Endometrium (tissue), 2 donors: ENCODE measurements at regions not wholly inside any gene's neighbourhood (a gene's known extent, or its start where the extent isn't known, plus 50 kb on each side); places are given as distances from the start of the nearest gene placed in this dataset.
"Not testable (repeated sequence)": the region's sequence is repeated elsewhere in the genome, so short reads cannot be mapped to it uniquely, and the experiment has no call there.

Experiments used
- FAIRE-seq: peaks from 2 replicates; lab custom pipeline; 2012; peaks lifted over from hg19 to GRCh38; lab: Jason Lieb, UNC
- donor health status: control.
- donor health status: control.

DNA sequence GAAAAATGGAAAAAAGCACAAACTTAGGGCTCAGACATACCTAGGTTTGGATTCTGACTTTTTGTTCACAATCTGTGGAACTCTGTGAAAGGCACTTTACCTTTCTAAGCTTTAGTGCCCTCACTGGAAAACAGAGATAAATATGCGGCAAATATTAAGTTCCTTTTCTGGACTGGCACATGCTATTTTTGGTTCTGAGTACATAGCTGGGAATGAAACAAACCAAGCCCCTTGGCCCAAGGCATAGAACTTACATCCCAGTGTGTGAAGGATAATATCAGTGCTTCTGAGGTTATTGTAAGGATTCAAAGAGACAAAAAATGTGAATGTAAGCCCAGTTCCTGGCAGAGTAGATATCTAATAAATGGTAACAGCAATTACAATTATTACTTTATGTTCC, 227.5 kb downstream of the ADAMTS15 start:
- FAIRE-seq: no peak

DNA sequence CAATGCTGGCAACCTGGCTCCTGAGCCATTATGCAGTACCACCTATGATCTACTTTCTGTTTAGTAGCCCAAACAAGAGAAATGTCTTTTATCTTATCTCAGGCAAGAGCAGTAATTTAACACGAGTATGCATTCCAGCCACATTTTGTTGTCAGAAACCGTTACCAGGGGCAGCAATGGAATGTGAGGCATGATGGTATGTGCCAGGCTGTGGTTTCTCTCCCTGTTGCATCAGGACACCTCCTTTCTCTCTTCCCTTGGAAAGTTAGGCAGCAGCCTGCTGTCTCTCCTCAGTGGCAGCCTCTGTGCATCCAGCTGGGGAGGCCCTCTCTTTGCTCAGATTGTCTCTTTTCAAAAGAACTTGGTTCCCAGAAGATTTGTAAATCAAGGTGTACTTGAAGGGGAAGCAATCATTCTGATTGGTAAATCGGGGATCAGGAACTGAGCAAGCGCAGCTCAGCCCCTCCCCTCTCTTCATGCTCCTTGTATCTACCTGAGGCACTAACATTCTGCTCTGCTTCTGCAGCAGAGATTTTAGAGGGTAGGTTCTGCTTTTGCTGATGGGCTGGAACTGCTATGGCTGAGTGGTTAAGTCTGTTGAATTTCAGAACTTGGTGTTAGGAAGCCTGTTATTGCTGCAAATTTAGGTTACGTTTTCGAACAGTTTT, 229.2 kb downstream of the ADAMTS15 start:
- FAIRE-seq: no peak

DNA sequence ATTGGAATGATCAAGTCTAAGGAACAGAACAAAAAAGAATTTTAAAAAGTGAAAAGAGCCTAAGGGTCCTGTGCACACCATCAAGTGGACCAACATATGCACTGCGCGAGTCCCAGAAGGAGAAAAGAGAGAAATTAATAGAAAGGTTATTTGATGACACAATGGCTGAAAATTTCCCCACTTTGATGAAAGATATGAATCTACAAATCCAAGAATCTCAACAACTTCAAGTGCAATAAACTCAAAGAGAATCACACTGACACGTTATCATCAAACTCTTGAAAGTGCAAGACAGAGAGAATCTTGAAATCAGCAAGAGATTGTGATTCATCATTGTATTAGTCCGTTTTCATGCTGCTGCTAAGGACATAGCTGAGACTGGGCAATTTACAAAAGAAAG, 230.8 kb downstream of the ADAMTS15 start:
- no peak for FAIRE-seq

DNA sequence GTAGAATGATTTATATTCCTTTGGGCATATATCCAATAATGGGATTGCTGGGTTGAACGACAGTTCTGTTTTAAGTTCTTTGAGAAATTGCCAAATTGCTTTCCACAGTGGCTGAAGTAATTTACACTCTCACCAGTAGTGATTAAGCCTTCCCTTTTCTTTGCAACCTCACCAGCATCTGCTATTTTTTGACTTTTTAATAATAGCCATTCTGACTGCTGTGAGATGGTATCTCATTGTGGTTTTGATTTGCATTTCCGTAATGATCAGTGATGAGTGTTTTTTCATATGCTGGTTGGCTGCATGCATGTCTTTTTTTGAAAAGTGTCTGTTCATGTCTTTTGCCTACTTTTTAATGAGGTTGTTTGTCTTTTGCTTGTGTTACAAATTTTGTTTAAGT, 233.8 kb downstream of the SNX19 start:
- not testable (repeated sequence) for FAIRE-seq

DNA sequence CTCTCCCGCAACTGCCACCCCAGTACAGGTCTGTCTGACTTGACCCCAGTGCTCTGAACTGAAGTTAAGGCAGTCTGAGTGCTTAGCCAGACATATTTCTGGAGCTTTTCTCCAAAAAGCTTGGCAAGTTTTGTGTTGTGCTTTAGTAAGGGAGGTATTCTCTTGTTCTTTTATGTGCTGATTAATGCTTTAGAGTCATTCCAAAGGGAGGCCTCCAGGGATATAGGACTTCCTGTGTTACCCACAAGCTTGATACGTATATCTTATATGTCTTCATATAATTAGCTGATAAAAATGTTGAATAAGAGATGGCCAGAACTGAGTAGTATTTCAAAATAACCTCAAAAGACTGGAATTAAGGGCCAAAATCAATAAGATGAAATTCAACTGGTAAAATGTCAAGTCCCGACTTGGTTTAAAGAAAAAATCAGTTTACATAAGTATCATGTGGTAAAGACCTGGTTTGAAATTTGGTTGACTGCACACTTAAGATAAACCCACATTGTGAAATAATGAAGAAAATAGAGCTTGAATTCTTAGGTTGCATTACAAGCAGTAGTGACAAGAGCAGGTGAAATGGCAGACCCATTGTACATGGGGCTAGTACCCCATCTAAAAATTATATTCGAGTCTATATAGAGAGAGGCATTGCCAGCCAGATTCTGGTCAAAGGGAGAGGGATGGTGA, 226.9 kb downstream of the SNX19 start:
- FAIRE-seq: no peak

DNA sequence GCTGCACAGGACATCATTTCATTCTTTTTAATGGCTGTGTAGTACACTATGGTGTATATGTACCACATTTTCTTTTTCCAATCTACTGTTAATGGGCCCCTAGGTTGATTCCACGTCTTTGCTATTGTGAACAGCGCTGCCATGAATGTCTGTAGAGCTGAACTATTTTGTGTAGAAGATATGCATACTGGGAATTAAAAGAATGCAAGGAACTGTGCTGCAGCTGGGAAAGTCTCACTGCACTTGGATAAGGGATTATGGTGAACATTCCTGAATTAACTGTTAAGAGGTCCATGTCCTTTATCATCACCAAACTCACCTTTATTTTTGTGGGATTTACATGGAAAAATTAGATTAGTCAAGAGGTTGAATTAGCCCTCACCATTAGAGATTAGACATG, 224.7 kb downstream of the SNX19 start:
- no peak for FAIRE-seq

DNA sequence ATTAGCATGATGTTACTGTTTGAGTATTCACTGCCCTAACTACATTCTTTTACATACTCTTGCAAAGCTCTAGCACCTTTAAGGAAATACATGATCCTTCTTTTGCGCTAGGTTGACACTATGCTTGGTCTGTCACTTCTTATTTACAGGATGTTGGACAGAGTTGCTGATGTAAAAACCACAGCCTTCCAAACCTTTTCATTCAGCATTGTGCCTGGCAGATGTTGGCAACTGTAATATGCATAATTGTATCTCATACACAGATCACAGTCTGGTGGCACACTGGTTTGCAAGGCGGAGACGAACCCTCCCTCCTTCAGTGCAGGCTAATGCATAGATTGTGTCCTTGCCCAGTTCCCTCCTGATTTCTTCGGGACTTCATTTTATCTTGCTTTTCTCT, 224.1 kb downstream of the SNX19 start:
- no peak for FAIRE-seq

DNA sequence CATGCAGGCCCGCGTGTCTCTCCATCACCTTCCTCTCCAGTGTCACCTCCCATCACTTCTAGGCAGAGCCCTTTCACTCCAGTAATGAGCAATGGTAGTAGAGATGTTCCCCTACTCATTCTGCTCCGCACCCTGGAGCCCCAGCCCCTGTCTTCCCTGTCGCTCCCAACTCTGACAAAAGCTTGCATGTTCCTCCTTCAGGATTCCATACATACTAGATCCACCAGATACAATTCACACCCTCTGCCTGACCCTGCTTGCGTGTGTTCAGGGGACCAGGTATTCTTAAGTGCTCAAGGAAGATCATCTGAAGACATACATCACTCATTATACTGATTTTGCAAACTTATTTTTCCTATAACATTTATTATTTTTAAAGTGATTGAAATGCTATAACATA, 222.7 kb downstream of the SNX19 start:
- FAIRE-seq: no peak

DNA sequence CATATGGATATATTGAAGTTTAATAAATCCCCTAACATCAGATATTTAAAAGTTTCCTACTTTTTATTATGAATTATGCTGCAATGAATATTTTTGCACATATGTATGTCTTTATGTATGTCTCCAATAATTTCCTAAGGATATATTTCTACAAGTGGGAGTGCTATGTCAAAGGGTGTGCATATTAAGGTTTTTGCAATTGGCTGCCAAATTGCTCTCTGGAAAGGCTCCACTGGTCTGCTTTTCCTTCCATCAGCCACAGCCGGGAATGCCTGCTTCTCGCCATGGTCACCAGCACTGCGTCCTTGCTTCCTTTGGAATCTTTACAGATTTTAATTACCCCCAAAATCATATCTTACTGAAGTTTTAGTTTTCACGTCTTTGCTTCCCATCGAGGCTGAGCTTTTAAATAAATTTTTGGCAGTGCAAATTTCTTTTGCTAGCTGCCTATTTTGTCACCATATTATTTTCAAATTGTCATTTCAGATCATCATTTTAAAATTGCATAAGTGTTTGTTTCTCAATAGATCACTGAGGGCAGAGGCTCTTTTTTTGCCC, 221.7 kb downstream of the SNX19 start:
- no peak for FAIRE-seq

DNA sequence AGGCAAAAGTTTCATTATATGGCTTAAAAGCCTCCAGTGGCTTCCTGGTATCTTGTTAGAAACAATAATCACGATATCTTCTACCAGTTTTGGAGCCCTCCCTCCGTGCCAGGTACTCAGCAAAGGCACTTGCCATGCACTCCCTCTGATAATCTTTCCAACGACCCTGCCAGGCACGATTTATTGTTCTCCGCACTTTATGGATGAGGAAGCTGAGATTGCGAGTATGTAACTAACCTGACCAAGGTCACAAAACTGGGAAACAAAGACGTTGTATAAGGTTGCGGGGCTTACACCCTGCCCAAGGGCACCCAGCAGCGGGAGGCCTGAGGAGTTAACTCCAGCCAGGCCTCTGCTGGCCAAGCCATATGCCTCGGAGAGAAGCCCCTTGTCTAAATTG, 218.1 kb downstream of the SNX19 start:
- no peak for FAIRE-seq

DNA sequence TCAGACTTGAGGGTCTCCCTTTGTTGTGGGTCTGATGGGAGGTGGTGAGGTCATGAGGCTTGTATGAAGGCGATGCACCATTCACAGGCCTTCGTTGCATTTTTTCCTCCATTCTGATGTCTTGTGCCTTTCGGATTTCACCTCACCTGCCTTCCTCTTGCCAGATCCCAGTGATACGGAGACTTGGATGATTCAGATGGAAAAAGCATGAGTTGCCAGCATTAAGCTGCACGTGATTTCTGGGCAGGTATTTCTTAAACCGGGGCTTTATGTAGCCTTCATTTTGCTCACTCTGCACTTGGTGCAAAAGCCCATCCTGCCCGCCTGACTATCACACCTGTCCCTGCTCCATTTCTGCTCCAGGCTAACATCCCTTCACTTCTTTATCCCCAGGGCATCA, 216.7 kb downstream of the SNX19 start:
- no peak for FAIRE-seq

DNA sequence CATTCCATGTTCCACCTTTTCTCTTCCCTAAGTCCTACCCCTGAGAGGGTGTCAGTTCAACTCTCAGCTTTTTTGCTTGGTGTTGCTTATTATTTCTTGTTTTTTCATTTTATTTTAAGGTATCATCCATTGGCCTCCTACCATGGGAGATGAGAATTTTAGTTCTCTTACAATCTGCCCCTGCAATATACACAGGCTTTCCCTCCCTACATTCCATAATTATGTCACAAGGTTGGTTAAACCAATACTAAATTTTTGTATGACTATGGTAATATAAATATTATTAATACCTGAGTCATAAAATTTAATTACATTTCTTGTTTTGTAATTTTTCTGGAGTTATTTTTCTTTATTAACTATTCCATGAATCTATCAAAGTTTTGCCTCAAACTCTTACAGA, 216.2 kb downstream of the SNX19 start:
- no peak for FAIRE-seq

DNA sequence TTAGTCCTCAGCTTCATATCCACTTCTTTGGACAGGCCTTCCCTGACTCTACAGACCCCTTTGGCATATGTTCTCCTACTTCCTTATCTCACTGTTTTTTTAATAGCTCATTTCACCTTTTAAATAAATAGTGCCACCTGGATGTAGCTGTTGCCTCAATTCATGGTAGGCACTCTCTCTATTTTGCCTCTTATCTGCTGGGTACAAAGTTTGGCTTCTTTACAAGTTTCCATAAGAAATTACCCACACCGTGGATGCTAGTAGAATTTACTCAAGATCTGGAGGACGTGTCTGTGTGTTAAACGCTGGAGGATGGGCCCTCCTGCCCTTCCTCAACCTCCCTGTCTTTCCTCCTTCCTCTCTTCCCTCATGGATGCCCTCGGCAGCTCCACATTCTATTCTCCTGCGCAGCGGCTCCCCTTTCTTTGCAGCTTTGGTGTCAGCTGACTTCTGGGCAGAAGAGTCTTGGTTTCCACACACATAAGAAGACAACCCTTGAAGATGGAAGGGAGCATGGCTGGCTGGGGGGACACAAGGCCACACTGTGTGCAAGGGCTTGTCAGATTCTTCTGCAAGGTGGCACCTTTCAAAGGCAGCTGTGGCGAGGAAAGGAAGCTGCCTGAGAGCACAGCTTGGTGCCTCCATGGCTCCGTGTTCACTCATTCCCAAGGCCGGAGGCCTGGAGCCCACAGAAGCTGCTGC, 212.6 kb downstream of the SNX19 start:
- FAIRE-seq: no peak

DNA sequence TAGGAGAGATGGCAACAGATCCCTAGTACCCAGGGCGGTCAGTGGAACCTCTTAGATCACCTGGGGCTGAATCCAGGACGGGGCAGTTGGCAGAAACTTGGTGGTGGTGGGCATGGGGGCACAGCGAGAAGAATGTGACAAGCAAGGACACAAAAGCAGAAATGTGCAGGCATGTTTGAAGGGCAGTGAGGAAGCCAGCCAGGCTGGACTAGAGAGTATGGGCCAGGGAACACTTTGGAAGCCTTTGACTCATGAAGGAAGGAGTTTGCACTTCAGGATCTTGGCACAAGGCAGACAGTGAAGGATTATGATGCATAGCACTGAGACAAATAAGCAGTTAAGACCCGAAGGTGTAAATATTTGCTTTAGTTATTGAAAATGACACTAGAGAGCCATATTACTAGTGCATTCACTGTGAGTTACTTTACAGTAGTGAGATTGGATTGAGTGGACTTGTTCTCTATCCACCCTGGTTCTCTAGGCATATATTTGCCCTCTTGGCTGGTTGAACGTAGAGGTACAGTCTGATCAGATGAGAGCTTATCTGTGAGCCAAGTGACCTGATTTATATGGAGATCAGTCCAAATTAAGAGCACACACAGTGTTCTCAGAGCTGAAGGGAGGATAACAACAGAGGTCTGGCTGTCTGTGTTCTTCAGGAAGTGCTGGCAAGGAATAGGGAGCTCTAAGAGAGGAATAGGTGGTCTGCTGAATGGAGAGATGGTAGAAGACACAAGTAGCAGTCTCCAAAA, 210.4 kb downstream of the SNX19 start:
- no peak for FAIRE-seq

DNA sequence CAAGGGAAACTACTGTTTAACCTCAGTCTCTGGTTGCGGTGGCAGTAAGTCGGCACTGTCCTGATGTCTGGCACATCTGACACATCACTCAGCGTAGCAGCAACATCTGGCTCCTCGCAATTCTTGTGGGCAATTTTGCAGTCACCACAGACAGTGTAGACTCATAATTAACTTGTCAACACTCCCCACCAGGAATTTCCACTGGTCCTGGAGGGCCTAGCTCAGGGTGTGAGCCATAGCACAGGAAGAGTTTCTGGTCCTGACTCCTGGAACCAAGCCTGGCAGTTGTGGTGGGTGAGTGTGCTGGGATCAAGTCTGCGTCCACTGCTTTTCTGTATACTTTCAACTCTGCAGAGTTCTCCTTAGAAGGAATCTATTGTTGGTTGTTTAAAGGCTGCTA, 209.7 kb downstream of the SNX19 start:
- no peak for FAIRE-seq

DNA sequence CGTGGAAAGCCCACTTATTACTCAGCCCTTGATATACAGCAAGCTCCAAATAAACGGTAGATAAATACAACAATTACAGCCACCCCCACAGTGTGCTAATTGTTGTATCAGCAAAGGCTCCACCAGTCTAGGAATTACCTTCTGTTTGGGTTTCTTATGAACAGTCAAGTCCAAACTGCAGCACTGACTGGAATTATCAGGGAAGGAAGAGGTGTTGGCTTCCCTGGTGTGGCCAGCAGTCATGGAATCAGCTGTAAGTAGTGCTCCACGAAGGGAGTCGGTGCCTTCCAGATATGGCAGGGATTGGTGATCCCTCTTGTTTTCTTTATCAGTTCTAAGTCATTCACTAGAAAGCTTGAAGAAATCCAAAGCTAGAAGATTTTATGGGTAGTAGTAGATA, 209.1 kb downstream of the SNX19 start:
- FAIRE-seq: no peak

DNA sequence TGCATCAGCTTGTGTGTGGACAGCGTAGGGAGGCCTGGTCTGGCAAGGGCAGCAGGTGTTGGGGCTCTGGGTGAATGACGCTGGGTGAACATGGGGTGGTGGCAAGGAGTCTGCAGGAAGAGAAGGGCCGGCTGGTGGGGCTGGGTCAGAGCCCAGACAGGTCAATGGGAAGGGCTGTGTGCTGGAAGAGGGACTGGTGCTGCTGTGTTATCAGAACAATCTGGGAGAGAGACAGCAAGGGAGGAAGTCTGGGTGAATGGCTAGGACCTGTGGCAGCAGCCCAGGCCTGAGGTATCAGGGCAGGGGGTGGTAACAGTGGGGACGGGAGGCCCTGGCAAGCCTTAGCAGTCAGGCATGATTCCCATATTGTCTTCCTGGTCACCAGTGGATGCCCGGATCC, 206.7 kb downstream of the SNX19 start:
- no peak for FAIRE-seq

DNA sequence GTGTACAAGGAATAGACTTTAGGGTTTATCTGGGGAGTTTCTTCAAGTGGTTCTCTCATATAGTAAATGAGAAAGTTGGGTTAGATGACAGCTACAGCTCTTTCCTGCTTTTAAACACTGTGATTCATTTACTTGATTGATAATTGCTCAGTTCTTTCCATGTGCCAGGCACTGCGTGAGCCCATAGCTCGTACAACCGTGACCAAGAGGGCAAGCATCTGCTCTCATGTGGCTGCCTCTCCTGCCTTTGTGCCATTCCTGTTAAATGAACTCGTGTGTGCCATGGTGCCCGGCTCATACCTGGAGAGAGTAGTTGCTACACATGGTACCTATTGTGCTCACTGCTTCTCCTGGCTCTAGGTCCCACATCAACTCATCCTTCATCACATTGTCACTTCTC, 206.3 kb downstream of the SNX19 start:
- FAIRE-seq: no peak

DNA sequence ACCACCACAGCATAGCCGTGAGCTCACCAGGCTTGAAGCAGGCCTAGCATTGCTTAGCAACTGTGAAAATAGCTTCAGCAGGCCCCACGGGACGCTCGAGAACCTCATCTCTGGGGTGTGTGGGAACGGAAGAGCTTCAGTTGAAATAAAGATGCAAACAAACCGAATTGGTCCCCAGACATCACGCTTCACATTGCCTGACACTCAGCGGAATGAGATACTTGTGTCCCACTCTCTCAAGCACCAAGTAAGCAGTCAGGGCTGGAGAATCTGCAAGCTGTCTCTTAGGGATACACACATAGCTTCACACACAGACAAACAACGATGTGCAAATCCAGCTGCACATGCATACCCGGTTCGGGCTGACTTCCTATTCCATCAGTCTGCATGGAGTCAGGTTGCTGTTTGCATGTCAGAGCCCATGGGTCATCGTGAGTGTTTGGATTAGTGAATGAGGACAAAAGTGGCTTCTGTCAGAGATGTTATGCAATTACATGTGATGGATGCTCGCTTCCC, 205.7 kb downstream of the SNX19 start:
- no peak for FAIRE-seq

DNA sequence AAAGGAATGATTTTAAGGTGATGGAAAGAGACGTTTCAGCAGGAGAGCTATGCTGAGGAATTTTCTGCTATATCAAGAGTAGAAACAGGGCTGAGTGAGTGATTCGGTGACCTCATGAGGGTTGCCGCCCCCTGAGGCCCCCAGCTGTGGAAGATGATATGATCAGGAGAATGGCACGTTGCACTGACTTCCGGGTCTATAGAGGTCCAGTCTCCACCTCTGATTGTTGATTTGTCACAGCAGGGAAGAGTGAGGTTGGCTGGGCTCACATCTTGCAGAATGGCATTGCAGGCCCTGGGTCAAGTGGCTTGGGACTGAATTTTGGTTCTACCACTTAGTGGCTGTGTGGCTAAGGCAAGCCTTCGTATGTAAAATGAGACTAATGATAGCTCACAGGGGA, 205.1 kb downstream of the SNX19 start:
- no peak for FAIRE-seq

DNA sequence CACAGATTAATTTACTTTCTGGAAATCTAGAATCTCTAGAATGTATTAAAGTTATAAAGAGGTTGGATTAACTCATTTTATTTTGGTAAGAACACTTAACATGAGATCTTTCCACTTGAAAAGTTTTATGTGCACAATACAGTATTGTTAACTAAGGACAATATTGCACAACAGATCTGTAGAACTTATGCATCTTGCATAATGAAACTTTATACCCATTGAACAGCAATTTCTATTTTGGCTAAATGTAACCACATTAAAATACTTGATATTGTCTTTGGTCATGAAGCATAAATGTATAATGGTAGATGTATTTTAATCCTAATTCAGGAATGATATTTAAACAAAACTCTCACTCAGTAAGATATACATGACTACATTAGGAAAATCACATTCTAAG, 203.8 kb downstream of the SNX19 start:
- FAIRE-seq: no peak
